ENCODE measurements at regions not wholly inside any gene's neighbourhood (a gene's known extent, or its start where the extent isn't known, plus 50 kb on each side); places are given as distances from the start of the nearest gene placed in this dataset.

DNA sequence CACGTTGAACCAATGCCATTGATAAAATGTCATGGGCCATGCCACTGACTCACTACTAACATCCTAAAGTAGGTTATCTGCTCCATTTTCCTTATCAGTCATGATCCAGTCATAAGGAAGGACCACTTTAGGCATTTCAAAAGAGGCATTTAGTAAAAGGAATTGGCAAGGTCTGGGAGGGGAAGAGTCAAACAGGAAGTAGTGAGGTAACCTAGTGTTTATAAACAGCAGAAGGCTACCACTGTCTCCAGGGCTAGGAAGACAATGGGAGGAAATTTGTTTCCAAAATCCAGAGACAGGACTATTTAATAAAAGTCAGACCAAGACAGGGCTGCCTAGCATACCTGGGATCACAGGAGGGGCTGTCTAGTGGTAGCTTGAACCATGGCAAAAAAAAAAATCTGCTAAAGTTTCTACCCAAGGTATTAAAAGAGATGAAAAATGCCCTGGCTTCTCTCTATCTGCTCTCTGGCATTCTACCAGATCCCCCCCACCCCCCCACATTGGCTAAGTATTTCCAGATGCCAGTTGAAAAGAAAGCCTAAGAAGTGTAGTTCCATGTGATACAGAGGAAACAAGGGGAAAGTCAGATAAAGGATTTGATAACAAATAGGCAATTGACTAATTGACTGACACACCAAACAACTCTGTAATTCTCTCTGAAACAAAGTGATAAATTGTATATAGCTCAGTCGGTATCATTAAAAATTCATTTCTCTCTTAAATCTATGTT, 50.4 kb upstream of the C11orf87 start:
- no peak for DNase-seq
